GM23338 (cell line): ENCODE measurements at regions not wholly inside any gene's neighbourhood (a gene's known extent, or its start where the extent isn't known, plus 50 kb on each side); places are given as distances from the start of the nearest gene placed in this dataset.

Source experiments
- ATAC-seq: fragments of 200-7000 bp; cut with Tn5 transposase; 3 replicates; pipeline ENCODE4 v1.9.1; 2020
- DNase-seq: peaks from one replicate; pipeline ENCODE4 v3.0.0-alpha.2; 2015; ENCODE audit warnings: low spot score
- H2AFZ ChIP-seq: fragments of 200-600 bp; sonication (generic); 2 replicates; pipeline ENCODE4 v1.8.0; 2016; ENCODE audit warnings: antibody characterized with exemption, mild to moderate bottlenecking, moderate library complexity
- H3F3A ChIP-seq: fragments of 200-600 bp; sonication (generic); replicated peaks from 2 replicates; pipeline ENCODE4 v1.8.0; 2017; ENCODE audit warnings: antibody characterized with exemption, mixed run types, low read depth
- H3K27ac ChIP-seq: fragments of 200-600 bp; sonication (generic); 2 replicates; pipeline ENCODE4 v1.6.1; 2016; ENCODE audit warnings: low read depth
- H3K27me3 ChIP-seq: fragments of 200-600 bp; sonication (generic); 2 replicates; pipeline ENCODE4 v1.8.0; 2016; ENCODE audit warnings: mild to moderate bottlenecking, mixed run types, moderate library complexity; ENCODE audit not compliant: insufficient read depth
- H3K36me3 ChIP-seq: fragments of 200-600 bp; sonication (generic); 2 replicates; pipeline ENCODE4 v1.8.0; 2016; ENCODE audit warnings: mild to moderate bottlenecking; ENCODE audit not compliant: insufficient read depth
- H3K4me1 ChIP-seq: fragments of 200-600 bp; sonication (generic); 2 replicates; pipeline ENCODE4 v1.8.0; 2016; ENCODE audit warnings: mild to moderate bottlenecking, moderate library complexity; ENCODE audit not compliant: insufficient read depth
- H3K4me2 ChIP-seq: fragments of 200-600 bp; sonication (generic); 2 replicates; pipeline ENCODE4 v1.7.1; 2017; ENCODE audit warnings: mixed run types
- H3K4me3 ChIP-seq: fragments of 200-600 bp; sonication (generic); 2 replicates; pipeline ENCODE4 v1.6.1; 2016; ENCODE audit warnings: mixed run types
- H3K79me2 ChIP-seq: fragments of 200-600 bp; sonication (generic); replicated peaks from 2 replicates; pipeline ENCODE4 v1.8.0; 2017; ENCODE audit warnings: mild to moderate bottlenecking; ENCODE audit not compliant: insufficient read depth
- H3K9me2 ChIP-seq: fragments of 200-600 bp; sonication (generic); 2 replicates; pipeline ENCODE4 v1.8.0; 2017; ENCODE audit not compliant: insufficient read depth
- H4K20me1 ChIP-seq: fragments of 200-600 bp; sonication (generic); replicated peaks from 2 replicates; pipeline ENCODE4 v1.8.0; 2017; ENCODE audit warnings: mild to moderate bottlenecking; ENCODE audit not compliant: insufficient read depth
- H3K27ac Mint-ChIP-seq: 2 replicates; pipeline ENCODE4 v1.8.0; 2020; ENCODE audit warnings: inconsistent platforms, mild to moderate bottlenecking, moderate library complexity, mixed read lengths
- H3K27me3 Mint-ChIP-seq: 3 replicates; pipeline ENCODE4 v1.8.0; 2022; ENCODE audit warnings: low read depth, mild to moderate bottlenecking, moderate library complexity, mixed read lengths, inconsistent platforms; ENCODE audit not compliant: insufficient read depth, poor library complexity
- H3K36me3 Mint-ChIP-seq: 3 replicates; pipeline ENCODE4 v1.8.0; 2021; ENCODE audit warnings: low read depth, mild to moderate bottlenecking, inconsistent platforms, moderate library complexity, mixed read lengths
- H3K4me1 Mint-ChIP-seq: 3 replicates; pipeline ENCODE4 v1.8.0; 2020; ENCODE audit warnings: mild to moderate bottlenecking, inconsistent platforms, mixed read lengths
- H3K4me3 Mint-ChIP-seq: 3 replicates; pipeline ENCODE4 v1.8.0; 2021; ENCODE audit warnings: moderate library complexity, mild to moderate bottlenecking, inconsistent platforms, mixed read lengths
- H3K9me3 Mint-ChIP-seq: 3 replicates; pipeline ENCODE4 v1.8.0; 2020; ENCODE audit warnings: moderate library complexity, mild to moderate bottlenecking, inconsistent platforms, mixed read lengths
- CREB1 ChIP-seq: fragments of 250-450 bp; sonication (Bioruptor Pico); IDR thresholded peaks from 2 replicates; pipeline ENCODE4 v1.5.0; 2020; ENCODE audit warnings: low read depth, mild to moderate bottlenecking, moderate library complexity
- CTCF ChIP-seq, 2 experiments: fragments of 200-600 bp in 1 of 2; sonication (generic) in 1 of 2; conservative IDR thresholded peaks; 2 replicates each; pipeline versions ENCODE4 v1.5.1 to v1.6.1; 2016 to 2017; ENCODE audit warnings: antibody characterized with exemption in 2 of 2, low read depth in 2 of 2, mild to moderate bottlenecking in 2 of 2, moderate library complexity in 1 of 2
- ETS1 ChIP-seq: IDR thresholded peaks from 2 replicates; pipeline ENCODE4 v1.6.1; 2016; ENCODE audit warnings: antibody characterized with exemption
- EZH2 ChIP-seq: fragments of 200-600 bp; sonication (generic); IDR thresholded peaks from one replicate; pipeline ENCODE4 v1.8.0; 2017; ENCODE audit warnings: antibody characterized with exemption, mild to moderate bottlenecking, low read depth; ENCODE audit not compliant: unreplicated experiment
- JUNB ChIP-seq: IDR thresholded peaks from one replicate; pipeline ENCODE4 v1.6.1; 2016; ENCODE audit warnings: antibody characterized with exemption; ENCODE audit not compliant: unreplicated experiment
- POLR2AphosphoS5 ChIP-seq: IDR thresholded peaks from 2 replicates; pipeline ENCODE4 v1.6.1; 2016; ENCODE audit warnings: antibody characterized with exemption, low read depth
- REST ChIP-seq: IDR thresholded peaks from one replicate; pipeline ENCODE4 v1.6.1; 2018; ENCODE audit warnings: antibody characterized with exemption; ENCODE audit not compliant: unreplicated experiment
- STAT1 ChIP-seq: IDR thresholded peaks from one replicate; pipeline ENCODE4 v1.6.1; 2016; ENCODE audit warnings: antibody characterized with exemption; ENCODE audit not compliant: unreplicated experiment
- ZNF114 ChIP-seq: fragments of 250-450 bp; sonication (Bioruptor Pico); IDR thresholded peaks from 2 replicates; pipeline ENCODE4 v1.5.0; 2020; ENCODE audit warnings: mild to moderate bottlenecking, moderate library complexity
- ZNF331 ChIP-seq: fragments of 250-450 bp; sonication (Bioruptor Pico); IDR thresholded peaks from 2 replicates; pipeline ENCODE4 v1.5.0; 2020; ENCODE audit warnings: low read depth, mild to moderate bottlenecking, moderate library complexity

GRCh38 chr11:134762248-134763029 lies 350.4 kb upstream of the B3GAT1 start:
- H2AFZ ChIP-seq, result peak overlapping the region; percentile 83
- H3K9me3 Mint-ChIP-seq, result no peaks in the 10 kb centered on the region; the same call in 2 of the 3 replicates
- DNase-seq (peak; percentile 56), ATAC-seq (peak; percentile 74)
- no peaks in the 10 kb centered on the region for H3K9me2 ChIP-seq
- 0 out of 2 replicates have a peak, but pooled peaks cover 6% of the 10 kb centered on the region for H3F3A ChIP-seq
- H3K36me3 Mint-ChIP-seq, result no peaks in the 10 kb centered on the region
- H3K27me3 Mint-ChIP-seq, result peaks cover 12% of the 10 kb centered on the region
- H3K4me1 Mint-ChIP-seq, result peaks cover 8% of the 10 kb centered on the region
- no peak overlapping the region for H3K27ac Mint-ChIP-seq
- peak overlapping the region; percentile 55 for H3K4me2 ChIP-seq
- no peaks in the 10 kb centered on the region for H3K4me1 ChIP-seq
- no peaks in the 10 kb centered on the region for H3K27me3 ChIP-seq
- H3K36me3 ChIP-seq, result no peaks in the 10 kb centered on the region
- H4K20me1 ChIP-seq, result no peaks in the 10 kb centered on the region
- peak overlapping the region; percentile 48; the same call in 1 of the 2 replicates for H3K4me3 ChIP-seq
- H3K79me2 ChIP-seq, result no peaks in the 10 kb centered on the region
- no peak overlapping the region for H3K27ac ChIP-seq
- TF ChIP-seq POLR2AphosphoS5, result no peak
- TF ChIP-seq ETS1, result peak; percentile 36; the same call in 1 of the 2 replicates
- H3K4me3 Mint-ChIP-seq, result peak overlapping the region; percentile 49; the same call in 2 of the 3 replicates

- H3K4me1 Mint-ChIP-seq, result peaks cover 11% of the 10 kb centered on the region
- no peak for TF ChIP-seq ZNF331
- no peak for TF ChIP-seq REST
- no peak for TF ChIP-seq JUNB
- no peak for TF ChIP-seq ZNF114 (CRISPR knock-in tag)
- no peak for TF ChIP-seq ETS1
- no peak for TF ChIP-seq CREB1 (CRISPR knock-in tag)
- no peak for TF ChIP-seq EZH2
- TF ChIP-seq STAT1, result no peak
- no peak for TF ChIP-seq CTCF (conservative IDR thresholded peaks at IDR 0.05; ENCODE audit: low read depth in 2 of 2)
These were observed 349.8 kb upstream of the B3GAT1 start for GRCh38 chr11:134761926-134762247.

More at GRCh38 chr11:134761926-134762247, 349.8 kb upstream of the B3GAT1 start:
- Mint-ChIP-seq H3K27me3 (peaks cover 12% of the 10 kb centered on the region), H3K36me3 (no peaks in the 10 kb centered on the region), H3K9me3 (no peaks in the 10 kb centered on the region; the same call in 2 of the 3 replicates), H3K27ac (peak overlapping the region; percentile 5; the same call in 1 of the 2 replicates), H3K4me3 (no peak overlapping the region; the same call in 2 of the 3 replicates)
- no peaks in the 10 kb centered on the region for H4K20me1 ChIP-seq
- peak overlapping the region; percentile 83 for H2AFZ ChIP-seq
- no peaks in the 10 kb centered on the region for H3K4me1 ChIP-seq
- peak; percentile 7; the same call in 2 of the 3 replicates for ATAC-seq
- H3F3A ChIP-seq, result 0 out of 2 replicates have a peak, but pooled peaks cover 6% of the 10 kb centered on the region
- H3K4me2 ChIP-seq, result peak overlapping the region; percentile 55
- no peaks in the 10 kb centered on the region for H3K9me2 ChIP-seq
- no peaks in the 10 kb centered on the region for H3K27me3 ChIP-seq
- H3K79me2 ChIP-seq, result no peaks in the 10 kb centered on the region
- DNase-seq, result no peak
- H3K36me3 ChIP-seq, result no peaks in the 10 kb centered on the region
- peak overlapping the region; percentile 48; the same call in 1 of the 2 replicates for H3K4me3 ChIP-seq
- H3K27ac ChIP-seq, result no peak overlapping the region
